NCI-H2196 treated with DMSO at 0.1 percent for 48 hours (cell line): ENCODE measurements at regions not wholly inside any gene's neighbourhood (a gene's known extent, or its start where the extent isn't known, plus 50 kb on each side); places are given as distances from the start of the nearest gene placed in this dataset.
"Not testable (repeated sequence)": the region's sequence is repeated elsewhere in the genome, so short reads cannot be mapped to it uniquely, and the experiment has no call there.

Experiments
- DNase-seq: peaks from one replicate; lab custom pipeline; 2025; ENCODE audit not compliant: unreplicated experiment; lab: John Stamatoyannopoulos, UW

- no peak for DNase-seq
Observed at GRCh38 chr1:105072850-105073249, 1323.2 kb downstream of the AMY1C start.

GRCh38 chr1:105073660-105074059, 1324.0 kb downstream of the AMY1C start:
- no peak for DNase-seq

DNA sequence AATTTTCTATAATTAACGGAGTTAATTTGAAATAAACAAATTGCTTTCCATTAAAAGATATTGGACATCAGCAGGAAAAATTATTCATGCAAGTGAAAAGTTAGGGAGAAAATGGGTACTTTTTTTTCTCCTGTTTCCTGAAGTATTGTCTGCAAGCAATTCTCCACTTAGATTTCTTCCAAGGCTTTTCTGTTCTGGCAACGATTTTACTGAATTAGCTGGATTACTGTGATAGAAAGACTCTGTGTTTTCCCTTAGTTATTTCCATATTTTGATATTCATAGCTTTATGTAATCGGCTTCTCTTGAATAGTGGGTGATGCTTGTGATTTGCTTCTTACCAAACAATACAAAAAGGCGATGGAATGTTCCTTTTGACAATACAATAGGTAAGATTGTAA, 1333.9 kb downstream of the AMY1C start:
- DNase-seq, result no peak

DNA sequence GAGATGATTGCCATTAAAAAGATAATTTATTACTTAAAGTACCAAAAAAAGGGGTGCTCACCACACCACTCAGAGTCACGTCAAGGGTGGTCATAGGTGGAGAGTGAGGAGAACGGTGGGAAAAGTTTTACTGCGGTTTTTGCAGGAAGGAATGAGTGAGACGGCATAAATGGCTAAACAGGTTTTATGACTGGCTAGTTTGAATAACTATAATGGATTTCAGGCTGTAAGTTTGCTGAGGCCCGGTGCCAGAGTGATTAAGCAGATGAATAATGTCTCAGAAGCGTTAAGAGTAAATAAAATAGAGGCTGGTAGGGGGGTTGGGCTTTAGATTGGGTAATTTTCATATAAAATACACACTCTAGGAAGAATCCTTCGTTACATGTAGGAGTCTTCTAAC, 1337.8 kb downstream of the AMY1C start:
- DNase-seq, result no peak

DNA sequence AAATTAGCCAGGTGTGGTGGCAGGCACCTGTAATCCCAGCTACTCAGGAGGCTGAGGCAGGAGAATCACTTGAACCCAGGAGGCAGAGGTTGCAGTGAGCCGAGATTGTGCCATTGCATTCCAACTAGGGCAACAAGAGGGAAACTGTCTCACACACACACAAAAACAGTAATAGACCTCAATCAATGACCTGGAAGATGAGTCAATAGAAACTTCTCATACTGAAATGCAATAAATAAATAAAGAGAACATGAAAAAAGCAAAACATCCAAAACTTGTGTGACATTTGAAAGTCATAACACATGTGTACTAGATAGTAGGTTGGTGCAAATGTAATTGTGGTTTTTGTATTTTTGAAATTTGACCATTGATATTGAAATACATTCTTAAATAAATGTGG, 1338.5 kb downstream of the AMY1C start:
- DNase-seq, result no peak

GRCh38 chr1:105093893-105094292, 1344.2 kb downstream of the AMY1C start:
- DNase-seq, result not testable (repeated sequence)

- DNase-seq, result peak; percentile 66
Observed at GRCh38 chr1:105100102-105100501, 1350.4 kb downstream of the AMY1C start.

DNA sequence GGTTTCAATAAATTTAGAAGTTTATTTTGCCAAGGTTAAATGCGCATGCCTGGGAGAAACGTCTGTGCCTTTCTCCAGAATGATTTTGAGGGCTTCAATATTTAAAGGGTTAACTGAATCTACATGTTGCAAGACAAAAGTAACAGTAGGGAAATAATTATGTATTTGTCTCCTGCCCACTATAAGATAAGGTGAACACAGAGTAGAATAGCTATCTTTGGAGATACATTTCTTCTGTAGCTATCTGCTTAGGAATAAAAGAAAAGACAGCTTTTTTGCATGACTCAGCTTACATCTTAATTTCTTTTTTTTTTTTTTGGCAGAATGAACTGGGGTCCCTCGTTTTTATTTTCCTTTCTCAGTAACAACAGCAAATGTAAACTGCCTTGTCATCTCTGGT, 1351.6 kb downstream of the AMY1C start:
- no peak for DNase-seq

GRCh38 chr1:105102371-105102770, 1352.7 kb downstream of the AMY1C start:
- DNase-seq, result no peak

DNA sequence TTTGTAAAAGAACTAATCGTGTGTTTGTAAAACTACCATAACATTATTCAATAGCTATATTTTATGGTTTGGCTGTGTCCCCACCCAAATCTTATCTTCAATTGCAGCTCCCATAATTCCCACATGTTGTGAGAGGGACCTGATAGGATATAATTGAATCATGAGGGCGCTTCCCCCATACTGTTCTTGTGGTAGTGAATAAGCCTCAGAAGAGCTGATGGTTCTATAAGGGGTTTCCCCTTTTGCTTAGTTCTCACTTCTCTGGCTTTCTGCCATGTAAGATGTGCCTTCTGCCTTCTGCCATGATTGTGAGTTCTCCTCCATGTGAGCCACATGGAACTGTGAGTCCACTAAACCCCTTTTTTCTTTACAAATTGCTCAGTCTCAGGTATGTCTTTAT, 1372.3 kb downstream of the AMY1C start:
- DNase-seq, result no peak

GRCh38 chr1:105137543-105138457, 1388.1 kb downstream of the AMY1C start:
- DNase-seq, result no peak

- DNase-seq, result peak; percentile 50
Observed at GRCh38 chr1:105138458-105138893, 1388.8 kb downstream of the AMY1C start.

DNA sequence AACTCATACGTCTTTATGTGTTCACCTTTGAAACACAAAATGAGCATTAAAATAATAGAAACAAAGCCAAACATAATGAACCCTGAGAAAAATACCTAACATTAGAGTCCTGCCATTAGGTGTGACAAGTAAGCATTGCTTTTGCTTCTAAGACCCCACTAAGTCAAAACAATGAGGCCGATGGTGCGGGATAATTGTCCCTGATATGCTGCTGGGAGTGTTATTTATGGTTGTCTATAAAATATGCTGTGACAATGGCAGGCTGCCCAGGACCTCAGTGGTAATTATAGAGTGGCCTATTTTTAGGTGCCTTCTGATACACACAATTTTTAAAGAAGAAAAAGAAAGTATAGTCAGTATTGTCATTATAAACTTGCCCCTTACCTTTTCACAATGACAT, 1423.1 kb downstream of the AMY1C start:
- DNase-seq, result no peak

DNA sequence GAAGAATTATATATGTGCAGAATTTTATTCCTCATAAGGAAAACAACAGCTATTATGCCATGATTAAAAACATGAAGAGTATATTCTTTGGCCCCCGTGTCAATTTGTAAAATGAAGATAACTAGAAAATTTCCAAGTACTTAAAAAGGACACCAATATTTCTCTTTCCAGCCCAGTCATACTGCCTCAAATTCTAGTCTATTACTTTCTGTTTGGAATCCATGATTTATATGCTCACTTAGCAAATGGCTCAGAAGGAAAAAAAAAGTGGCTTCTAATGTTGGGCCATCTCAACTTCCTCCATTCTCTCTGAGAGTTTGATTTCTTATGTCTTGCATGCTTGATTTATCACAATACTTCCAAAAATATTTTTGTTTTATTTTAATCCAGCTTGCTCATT, 1431.1 kb downstream of the AMY1C start:
- no peak for DNase-seq

DNA sequence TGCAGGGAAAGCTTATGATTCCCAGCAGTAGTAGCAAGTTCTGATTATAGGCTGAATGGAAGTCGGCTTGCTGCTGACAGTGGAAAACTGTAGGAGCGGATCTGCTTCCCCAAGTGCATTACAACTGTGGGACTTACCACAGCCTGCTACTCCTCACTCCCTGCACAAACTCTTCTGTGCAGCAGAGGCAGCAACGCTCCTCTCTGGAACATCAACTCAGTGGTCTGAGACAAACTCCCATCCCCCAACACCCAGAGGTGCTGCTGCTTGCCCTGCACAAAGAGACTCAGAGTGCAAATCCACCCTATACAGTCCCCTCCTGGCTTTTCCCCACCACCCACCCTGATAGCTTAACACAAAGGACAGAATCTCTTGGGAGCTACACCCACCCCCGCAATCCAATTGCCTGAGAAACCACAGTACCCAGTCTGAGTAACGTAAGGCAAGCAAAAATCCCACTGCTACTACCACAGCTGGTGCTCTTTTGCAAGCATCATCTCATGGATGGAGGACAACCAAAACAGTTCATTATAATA, 1455.2 kb downstream of the AMY1C start:
- no peak for DNase-seq

- DNase-seq, result no peak
Observed at GRCh38 chr1:105208581-105208980, 1458.9 kb downstream of the AMY1C start.

- no peak for DNase-seq
Observed at GRCh38 chr1:105210747-105211146, 1461.0 kb downstream of the AMY1C start.

GRCh38 chr1:105231378-105231777, 1481.7 kb downstream of the AMY1C start:
- DNase-seq, result no peak

DNA sequence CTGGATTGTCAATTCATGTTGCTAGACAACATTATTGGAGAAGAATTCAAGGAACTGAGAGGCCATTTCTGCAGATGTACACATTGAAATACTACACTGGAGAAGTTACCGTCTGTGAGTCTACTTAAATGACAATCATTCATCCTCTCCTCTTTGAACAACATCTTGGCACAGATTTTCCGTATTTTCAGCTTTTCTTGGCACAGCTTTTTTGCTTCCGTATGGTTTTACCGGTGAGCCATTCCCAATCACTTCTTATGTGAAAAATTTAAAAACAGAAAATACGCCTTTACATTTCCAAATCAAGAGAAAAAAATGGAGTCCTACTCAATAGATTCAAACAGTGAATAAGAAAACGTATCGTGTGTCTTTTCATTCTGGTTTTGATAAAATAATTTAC, 1493.7 kb downstream of the AMY1C start:
- DNase-seq, result no peak

DNA sequence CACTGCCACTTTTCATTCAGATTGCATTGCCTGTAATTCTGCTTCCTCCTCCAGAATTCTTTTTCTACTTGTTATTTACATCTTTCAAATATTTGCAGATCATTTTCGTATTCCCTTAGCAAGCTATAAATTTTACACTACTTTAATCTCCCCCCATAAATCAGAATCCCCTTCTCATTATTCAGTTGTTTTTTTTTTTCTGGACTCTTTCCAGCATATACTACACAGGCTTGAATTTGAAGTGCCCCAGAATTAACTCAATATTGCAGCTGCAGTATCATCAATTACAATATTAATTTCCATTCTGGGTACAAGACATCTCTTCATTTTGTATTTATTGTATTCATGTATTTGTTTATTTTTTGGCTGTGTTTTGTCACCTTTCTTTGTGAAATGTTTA, 1494.3 kb downstream of the AMY1C start:
- DNase-seq, result no peak

- no peak for DNase-seq
Observed at GRCh38 chr1:105254906-105255305, 1505.2 kb downstream of the AMY1C start.

GRCh38 chr1:105260001-105260400, 1510.3 kb downstream of the AMY1C start:
- no peak for DNase-seq

- no peak for DNase-seq
Observed at GRCh38 chr1:105270966-105271365, 1521.3 kb downstream of the AMY1C start.
